Tibial nerve (tissue), 4 donors: ENCODE measurements at regions not wholly inside any gene's neighbourhood (a gene's known extent, or its start where the extent isn't known, plus 50 kb on each side); places are given as distances from the start of the nearest gene placed in this dataset.

ENCODE experiments used
- DNase-seq, 2 donors: peaks; one replicate each; pipeline ENCODE4 v3.0.0-alpha.2; 2019; ENCODE audit warnings: low spot score in 2 of 2
- H3K27ac ChIP-seq, 4 donors: fragments of 200-600 bp; sonication (generic) in 3 of 4; one replicate each; pipeline ENCODE4 v1.5.1; 2017 to 2019; ENCODE audit warnings: mild to moderate bottlenecking in 1 of 4
- H3K27me3 ChIP-seq, 2 donors: fragments of 200-600 bp; sonication (generic) in 1 of 2; one replicate each; pipeline versions ENCODE4 v1.5.1 to v1.6.0; 2017 to 2019
- H3K36me3 ChIP-seq, 3 donors: fragments of 200-600 bp; sonication (generic); one replicate each; pipeline ENCODE4 v1.5.1; 2018 to 2019
- H3K4me1 ChIP-seq, 4 donors: fragments of 200-600 bp; sonication (generic) in 3 of 4; one replicate each; pipeline ENCODE4 v1.5.1; 2017 to 2019
- H3K4me3 ChIP-seq, 4 donors: fragments of 200-600 bp; sonication (generic) in 3 of 4; one replicate each; pipeline ENCODE4 v1.5.1; 2017 to 2019; ENCODE audit warnings: mild to moderate bottlenecking in 1 of 4, moderate library complexity in 1 of 4
- H3K9me3 ChIP-seq, 4 donors: fragments of 200-600 bp; sonication (generic) in 3 of 4; one replicate each; pipeline ENCODE4 v1.5.1; 2017 to 2019
- CTCF ChIP-seq, 5 experiments: fragments of 200-600 bp in 3 of 5; fragments of 450-650 bp in 2 of 5; sonication (generic) in 3 of 5; IDR thresholded peaks; one replicate each; pipeline ENCODE4 v1.5.1; 2016 to 2019; ENCODE audit warnings: antibody characterized with exemption in 5 of 5, mild to moderate bottlenecking in 3 of 5, moderate library complexity in 2 of 5
- EP300 ChIP-seq, 2 donors: sonication (generic); formaldehyde crosslinking; IDR thresholded peaks; one replicate each; pipeline ENCODE4 v1.6.1; 2017; ENCODE audit warnings: antibody characterized with exemption in 2 of 2, mild to moderate bottlenecking in 1 of 2
- POLR2A ChIP-seq, 2 donors: fragments of 450-650 bp; IDR thresholded peaks; one replicate each; pipeline ENCODE4 v1.6.1; 2017; ENCODE audit warnings: antibody characterized with exemption in 2 of 2, mild to moderate bottlenecking in 2 of 2, moderate library complexity in 2 of 2
- WGBS, 2 donors: methylation state at CpG; one replicate each; pipeline ENCODE4 v1.1.5; 2018; 5-methylcytosine and 5-hydroxymethylcytosine counted together

- Histone ChIP-seq H3K27ac (no peak overlapping the region), H3K36me3 (no peaks in the 10 kb centered on the region), H3K9me3 (peaks cover 0 to 25% (median 5%) of the 10 kb centered on the region in 4 donors), H3K27me3 (no peaks in the 10 kb centered on the region), H3K4me3 (no peak overlapping the region), H3K4me1 (peaks cover 0 to 1% (median 0%) of the 10 kb centered on the region in 4 donors)
- no peak for DNase-seq
- TF ChIP-seq EP300 (IDR thresholded peaks at IDR 0.05) = no peak
- no peak for TF ChIP-seq CTCF (IDR thresholded peaks at IDR 0.05)
- TF ChIP-seq POLR2A (IDR thresholded peaks at IDR 0.05) = no peak
These were observed 282.0 kb downstream of the BLID start for GRCh38 chr11:121833970-121834369.

GRCh38 chr11:121829159-121829643 is 286.8 kb downstream of the BLID start:
- Histone ChIP-seq H3K4me3 (no peak overlapping the region), H3K27ac (peak overlapping the region in 2 of 4 donors; percentile 70 to 81), H3K9me3 (peaks cover 0 to 18% (median 5%) of the 10 kb centered on the region in 4 donors), H3K36me3 (no peaks in the 10 kb centered on the region), H3K27me3 (no peaks in the 10 kb centered on the region), H3K4me1 (peaks cover 0 to 4% (median 0%) of the 10 kb centered on the region in 4 donors)
- DNase-seq = peak in 1 of 2 donors; percentile 26
- TF ChIP-seq POLR2A (IDR thresholded peaks at IDR 0.05) (peak in 1 of 2 donors; percentile 33), EP300 (IDR thresholded peaks at IDR 0.05) (peak in 1 of 2 donors; percentile 82), CTCF (IDR thresholded peaks at IDR 0.05) (no peak)
- 17 to 33% methylated on average over 2 of the region's 2 CpGs for WGBS, 2 donors

GRCh38 chr11:121814962-121815361 is 301.1 kb downstream of the BLID start:
- Histone ChIP-seq H3K27ac (no peak overlapping the region), H3K4me1 (no peaks in the 10 kb centered on the region), H3K27me3 (no peaks in the 10 kb centered on the region), H3K9me3 (peaks cover 0 to 40% (median 9%) of the 10 kb centered on the region in 4 donors), H3K4me3 (no peak overlapping the region), H3K36me3 (no peaks in the 10 kb centered on the region)
- WGBS, 2 donors = 75 to 78% methylated on average over 1 of the region's 1 CpG
- no peak for DNase-seq
- TF ChIP-seq POLR2A (IDR thresholded peaks at IDR 0.05) (no peak), CTCF (IDR thresholded peaks at IDR 0.05) (no peak), EP300 (IDR thresholded peaks at IDR 0.05) (no peak)

GRCh38 chr11:121814296-121814695 is 301.7 kb downstream of the BLID start:
- Histone ChIP-seq H3K27ac (no peak overlapping the region), H3K4me3 (no peak overlapping the region)

GRCh38 chr11:121810291-121810690 is 305.7 kb downstream of the BLID start:
- H3K4me1 ChIP-seq = no peaks in the 10 kb centered on the region
- no peak overlapping the region for H3K4me3 ChIP-seq
- DNase-seq = no peak
- WGBS, 2 donors = 46 to 49% methylated on average over 4 of the region's 4 CpGs
- no peaks in the 10 kb centered on the region for H3K36me3 ChIP-seq
- no peak for TF ChIP-seq POLR2A (IDR thresholded peaks at IDR 0.05)
- TF ChIP-seq EP300 (IDR thresholded peaks at IDR 0.05) = no peak
- TF ChIP-seq CTCF (IDR thresholded peaks at IDR 0.05) = no peak
- H3K27ac ChIP-seq = peak overlapping the region in 1 of 4 donors; percentile 64
- peaks cover 0 to 24% (median 5%) of the 10 kb centered on the region in 4 donors for H3K9me3 ChIP-seq
- no peaks in the 10 kb centered on the region for H3K27me3 ChIP-seq

More at GRCh38 chr11:121814296-121814695, 301.7 kb downstream of the BLID start:
- H3K4me1 ChIP-seq = no peaks in the 10 kb centered on the region
- TF ChIP-seq EP300 (IDR thresholded peaks at IDR 0.05) (no peak), CTCF (IDR thresholded peaks at IDR 0.05) (no peak), POLR2A (IDR thresholded peaks at IDR 0.05) (no peak)
- DNase-seq = no peak
- peaks cover 0 to 40% (median 9%) of the 10 kb centered on the region in 4 donors for H3K9me3 ChIP-seq
- no peaks in the 10 kb centered on the region for H3K36me3 ChIP-seq
- no peaks in the 10 kb centered on the region for H3K27me3 ChIP-seq
